SKM-1 (cell line): ENCODE measurements at regions not wholly inside any gene's neighbourhood (a gene's known extent, or its start where the extent isn't known, plus 50 kb on each side); places are given as distances from the start of the nearest gene placed in this dataset.

Experiments used
- DNase-seq: peaks from one replicate; lab custom pipeline; 2025; ENCODE audit not compliant: unreplicated experiment; lab: John Stamatoyannopoulos, UW

DNA sequence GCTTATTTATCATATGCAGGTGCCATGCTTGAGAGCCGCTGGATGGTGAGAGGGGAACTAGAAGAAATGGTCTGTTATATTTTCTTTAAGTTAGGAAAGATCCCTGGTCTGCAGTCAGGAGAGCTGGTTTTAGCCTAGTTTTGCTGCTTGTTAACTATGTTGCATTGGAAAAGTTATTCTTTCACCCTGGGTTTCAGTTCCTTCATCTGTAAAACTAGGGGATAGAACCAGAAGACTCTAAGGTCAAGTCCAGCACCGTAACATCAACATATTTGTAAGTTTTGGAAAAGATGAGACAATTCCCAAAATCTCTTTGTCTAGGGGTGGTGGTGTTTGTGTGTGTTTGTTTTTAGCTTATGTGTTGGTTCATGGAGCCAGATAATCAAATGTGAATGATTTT, 304.0 kb downstream of the QKI start:
- DNase-seq, result no peak

DNA sequence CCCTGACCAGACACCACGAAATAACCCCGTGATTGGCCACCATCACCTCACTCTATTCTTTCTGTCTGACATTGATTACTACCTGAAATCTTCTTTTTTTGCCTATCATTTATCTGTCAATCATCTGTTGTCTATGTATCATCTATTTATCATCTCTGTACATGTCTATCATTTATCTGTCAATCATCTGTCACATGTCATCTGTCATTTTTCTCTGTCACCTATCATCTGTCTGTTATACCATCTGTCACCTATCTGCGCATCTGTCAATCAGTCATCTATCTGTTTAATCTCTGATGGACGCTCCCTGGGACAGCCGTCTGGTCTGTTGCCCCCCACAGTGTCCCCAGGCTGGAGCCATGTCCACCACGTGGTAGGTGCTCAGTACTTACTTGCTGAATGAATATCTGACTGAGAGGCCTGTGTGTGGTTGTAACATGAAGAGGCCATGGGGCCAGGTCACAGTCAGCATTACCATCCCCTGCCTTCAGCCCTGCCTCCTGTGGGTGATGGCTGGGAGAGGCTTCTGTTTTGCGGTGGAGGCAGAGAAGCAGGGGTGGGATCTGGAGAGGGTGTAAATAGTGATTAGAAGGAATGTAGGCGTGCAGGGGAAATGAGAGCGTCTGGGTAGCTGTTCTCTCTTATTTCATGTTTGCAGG, 302.7 kb downstream of the QKI start:
- no peak for DNase-seq

DNA sequence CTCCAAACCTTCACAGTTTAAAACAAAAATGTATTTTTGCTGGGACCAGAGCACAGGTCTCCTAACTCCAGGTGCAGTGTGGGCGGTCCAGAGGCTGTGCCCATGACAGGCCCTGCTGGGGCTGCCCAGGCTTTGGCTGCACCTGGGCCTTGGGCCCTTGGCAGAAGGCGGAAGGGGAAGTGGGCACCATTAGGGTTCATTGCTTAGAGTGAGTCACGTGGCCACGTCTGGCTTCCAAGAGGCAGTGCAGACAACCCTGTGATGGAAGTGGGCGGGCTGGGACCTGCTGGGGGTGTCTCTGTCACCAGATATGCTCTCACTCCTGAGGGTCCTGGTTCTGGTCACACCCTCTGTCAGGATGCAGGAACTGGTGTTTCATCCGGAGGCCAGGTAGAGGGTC, 302.2 kb downstream of the QKI start:
- no peak for DNase-seq

DNA sequence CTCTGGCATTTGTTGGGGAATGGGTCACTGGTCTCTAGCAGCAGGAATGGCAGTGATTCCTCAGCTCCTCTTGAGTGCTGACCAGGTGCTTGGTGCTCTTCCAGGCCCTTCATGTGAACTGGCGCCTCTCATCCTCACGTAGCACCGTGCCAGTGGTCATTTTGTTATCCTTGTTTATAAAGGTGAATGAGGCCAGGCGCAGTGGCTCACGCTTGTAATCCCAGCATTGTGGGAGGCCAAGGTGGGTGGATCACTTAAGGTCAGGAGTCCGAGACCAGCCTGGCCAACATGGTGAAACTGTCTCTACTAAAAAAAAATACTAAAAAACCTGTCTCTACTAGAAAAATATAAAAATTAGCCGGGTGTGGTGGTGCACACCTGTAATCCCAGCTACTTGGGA, 301.3 kb downstream of the QKI start:
- DNase-seq, result no peak

DNA sequence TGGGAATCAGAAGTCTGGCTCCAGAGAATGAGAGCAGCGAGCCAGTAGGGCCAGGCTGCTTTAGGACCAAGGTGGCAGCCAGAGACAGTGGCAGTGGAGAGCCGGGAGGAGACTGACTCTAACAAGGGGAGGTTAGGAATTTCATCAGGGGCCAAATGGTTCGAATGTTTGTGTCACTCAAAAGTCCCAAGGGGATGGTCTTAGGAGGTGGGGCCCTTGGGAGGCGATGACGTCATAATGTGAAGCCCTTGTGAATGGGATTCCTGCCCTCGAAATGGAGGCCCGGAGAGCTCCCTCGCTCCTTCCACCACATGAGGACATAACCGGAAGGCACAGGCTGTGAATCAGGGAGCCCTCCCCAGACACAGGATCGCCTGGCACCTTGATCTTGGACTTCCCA, 299.7 kb downstream of the QKI start:
- DNase-seq, result no peak

GRCh38 chr6:163712981-163713380, 298.5 kb downstream of the QKI start:
- no peak for DNase-seq

- no peak for DNase-seq
These were observed 298.0 kb downstream of the QKI start for GRCh38 chr6:163712566-163712961.

GRCh38 chr6:163711615-163712565, 297.4 kb downstream of the QKI start:
- peak; percentile 89 for DNase-seq

DNA sequence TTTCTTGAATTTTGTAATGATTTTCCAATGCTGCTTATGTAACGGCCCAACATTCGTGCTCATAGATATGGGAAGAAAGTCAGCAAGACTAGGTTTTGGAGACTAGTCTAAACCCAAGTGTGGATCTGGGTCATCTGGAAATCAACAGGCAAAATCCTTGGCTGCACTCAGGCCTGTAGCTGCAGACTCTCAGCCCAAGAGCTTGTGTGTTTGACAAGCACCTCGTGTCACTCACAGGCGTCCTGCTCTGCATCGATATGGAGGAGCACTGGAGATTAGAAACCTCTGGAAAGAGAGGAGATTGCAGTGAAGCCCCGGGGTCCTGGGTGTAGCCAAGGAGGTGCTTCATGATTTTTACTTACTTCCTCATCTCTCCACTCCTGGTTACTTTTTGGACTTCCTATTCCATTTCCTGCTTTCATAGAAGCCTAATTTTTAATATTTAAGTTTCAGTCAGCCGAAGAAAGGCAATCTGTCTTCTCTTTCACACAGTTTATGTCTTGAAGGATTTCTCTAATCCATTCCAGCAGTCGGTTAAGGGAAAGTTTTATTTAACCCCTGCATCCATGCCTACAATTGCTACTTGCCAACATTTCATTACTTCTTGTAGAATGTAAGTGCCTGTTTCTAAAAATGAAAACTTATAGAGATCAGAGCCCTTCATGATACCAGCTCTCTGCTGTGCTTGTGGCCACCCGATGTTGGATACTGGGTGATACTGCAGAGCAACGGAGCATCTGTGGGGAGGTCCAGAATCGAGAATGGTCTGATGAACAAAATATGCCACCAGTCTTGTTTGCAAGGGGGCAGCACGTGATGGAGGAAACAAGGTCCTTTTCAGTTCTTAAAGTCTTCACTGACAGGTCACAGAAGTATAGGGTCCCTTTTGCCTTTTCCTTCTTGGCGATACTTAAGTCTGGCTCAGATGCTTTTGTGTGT, 296.3 kb downstream of the QKI start:
- DNase-seq, result no peak

- DNase-seq, result no peak
These were observed 295.2 kb downstream of the QKI start for GRCh38 chr6:163709693-163710092.

GRCh38 chr6:163709255-163709654, 294.7 kb downstream of the QKI start:
- DNase-seq, result no peak

GRCh38 chr6:163708466-163708865, 293.9 kb downstream of the QKI start:
- no peak for DNase-seq

GRCh38 chr6:163707387-163708355, 293.2 kb downstream of the QKI start:
- DNase-seq, result no peak

- no peak for DNase-seq
These were observed 292.1 kb downstream of the QKI start for GRCh38 chr6:163706500-163707087.

- no peak for DNase-seq
These were observed 291.4 kb downstream of the QKI start for GRCh38 chr6:163705923-163706322.

DNA sequence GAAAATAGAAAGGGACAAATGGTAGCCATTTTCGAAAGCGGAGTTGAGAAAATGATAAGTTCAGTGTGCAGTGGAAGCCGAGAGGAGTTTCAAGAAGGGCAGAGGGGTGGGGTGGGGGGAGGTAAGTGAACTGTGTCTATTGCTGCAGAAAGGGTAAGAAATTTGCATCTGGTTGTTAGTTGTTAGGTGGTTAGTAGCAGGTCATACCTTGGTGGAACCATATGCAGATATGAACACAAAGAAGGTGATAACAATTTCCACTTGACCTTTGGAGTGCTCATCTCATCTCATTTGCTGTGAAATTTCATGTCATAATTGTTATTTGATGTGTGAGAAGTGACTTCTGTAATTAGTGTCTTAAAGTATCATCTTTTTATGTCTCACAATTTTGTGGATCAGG, 288.2 kb downstream of the QKI start:
- no peak for DNase-seq

DNA sequence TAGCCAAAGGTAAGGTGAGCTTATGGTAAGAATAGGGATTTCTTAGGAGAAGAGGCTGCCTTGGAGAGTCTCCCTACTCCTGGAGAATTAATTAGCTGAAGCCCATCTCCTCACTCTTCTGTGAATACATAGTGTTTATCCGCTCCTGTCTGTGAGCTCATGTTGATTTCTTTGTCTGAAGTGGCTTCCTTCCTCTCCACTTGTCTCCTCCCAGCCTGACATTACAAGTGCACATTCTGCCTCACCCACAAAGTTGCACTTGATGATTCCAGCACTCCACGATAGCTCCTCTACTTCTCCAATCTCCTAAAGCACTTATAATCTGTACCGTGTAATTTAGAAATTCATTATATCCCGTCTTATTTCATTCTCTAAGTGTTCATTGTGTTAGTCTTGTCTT, 287.2 kb downstream of the QKI start:
- no peak for DNase-seq

DNA sequence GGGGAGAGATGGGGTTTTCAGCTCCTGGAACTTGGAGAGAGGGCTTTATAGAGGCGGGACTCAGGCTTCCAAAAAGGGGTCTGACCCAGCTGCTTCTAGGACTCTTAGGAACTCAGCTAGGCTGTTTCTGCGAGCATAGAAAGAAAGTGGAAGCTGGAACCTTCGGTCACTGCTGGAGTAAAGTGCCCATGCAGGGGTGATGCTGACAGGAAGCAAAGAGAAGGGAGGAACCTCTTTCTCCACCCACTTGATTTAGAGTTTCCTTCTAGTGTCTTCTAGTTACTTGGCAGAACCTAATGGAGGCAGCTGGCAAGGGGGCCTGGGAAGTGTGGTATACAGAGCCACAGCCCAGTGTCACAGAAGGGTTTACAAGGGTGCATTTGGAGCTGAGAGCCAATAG, 283.6 kb downstream of the QKI start:
- no peak for DNase-seq

DNA sequence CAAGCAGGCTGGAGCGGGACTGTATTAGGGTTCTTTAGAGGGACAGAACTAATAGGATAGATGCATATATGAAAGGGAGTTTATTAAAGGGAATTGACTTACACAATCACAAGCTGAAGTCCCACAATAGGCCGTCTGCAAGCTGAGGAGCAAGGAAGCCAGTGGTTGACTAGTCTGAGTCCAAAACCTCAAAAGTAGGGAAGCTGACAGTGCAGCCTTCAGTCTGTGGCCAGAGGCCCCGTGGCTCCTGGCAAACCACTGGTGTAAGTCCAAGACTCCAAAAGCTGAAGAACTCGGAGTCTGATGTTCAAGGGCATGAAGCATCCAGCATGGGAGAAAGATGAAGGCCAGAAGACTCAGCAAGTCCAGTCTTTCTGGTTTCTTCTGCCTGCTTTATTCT, 281.8 kb downstream of the QKI start:
- peak; percentile 38 for DNase-seq

- DNase-seq, result no peak
These were observed 280.9 kb downstream of the QKI start for GRCh38 chr6:163695414-163695864.
